PC-9 (cell line): ENCODE measurements at regions not wholly inside any gene's neighbourhood (a gene's known extent, or its start where the extent isn't known, plus 50 kb on each side); places are given as distances from the start of the nearest gene placed in this dataset.

Experiments used
- EZH2 ChIP-seq: fragments of 200-600 bp; sonication (generic); IDR thresholded peaks from 2 replicates; pipeline ENCODE4 v1.8.0; 2017; ENCODE audit warnings: antibody characterized with exemption, low read depth
- TF ChIP-seq, protein P1 (sequence below): fragments of 200-600 bp; sonication (generic); conservative IDR thresholded peaks from 2 replicates; pipeline ENCODE4 v1.6.1; 2017; ENCODE audit warnings: mixed run types, antibody characterized with exemption, mild to moderate bottlenecking, moderate library complexity

DNA sequence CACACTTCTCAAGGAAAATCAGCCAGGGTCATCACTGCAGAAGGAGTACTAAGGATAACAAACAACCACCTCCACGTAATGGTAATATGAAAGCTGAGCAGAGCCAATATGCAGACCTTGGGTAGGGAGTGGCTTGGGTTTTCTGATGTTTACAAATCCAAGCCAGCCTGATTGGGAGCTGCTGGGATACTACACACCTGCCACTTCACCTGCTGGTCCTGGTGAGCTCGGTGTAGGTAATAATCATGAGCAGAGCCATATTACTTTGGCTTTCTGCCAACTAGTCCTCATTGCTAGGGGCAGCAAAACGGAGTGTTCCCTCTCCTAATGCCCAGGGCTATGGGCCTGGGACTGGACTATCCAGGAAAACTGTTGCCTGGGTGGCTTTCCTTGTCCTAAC, 433.5 kb upstream of the PPP2R3A start:
- TF ChIP-seq, protein P1, sequence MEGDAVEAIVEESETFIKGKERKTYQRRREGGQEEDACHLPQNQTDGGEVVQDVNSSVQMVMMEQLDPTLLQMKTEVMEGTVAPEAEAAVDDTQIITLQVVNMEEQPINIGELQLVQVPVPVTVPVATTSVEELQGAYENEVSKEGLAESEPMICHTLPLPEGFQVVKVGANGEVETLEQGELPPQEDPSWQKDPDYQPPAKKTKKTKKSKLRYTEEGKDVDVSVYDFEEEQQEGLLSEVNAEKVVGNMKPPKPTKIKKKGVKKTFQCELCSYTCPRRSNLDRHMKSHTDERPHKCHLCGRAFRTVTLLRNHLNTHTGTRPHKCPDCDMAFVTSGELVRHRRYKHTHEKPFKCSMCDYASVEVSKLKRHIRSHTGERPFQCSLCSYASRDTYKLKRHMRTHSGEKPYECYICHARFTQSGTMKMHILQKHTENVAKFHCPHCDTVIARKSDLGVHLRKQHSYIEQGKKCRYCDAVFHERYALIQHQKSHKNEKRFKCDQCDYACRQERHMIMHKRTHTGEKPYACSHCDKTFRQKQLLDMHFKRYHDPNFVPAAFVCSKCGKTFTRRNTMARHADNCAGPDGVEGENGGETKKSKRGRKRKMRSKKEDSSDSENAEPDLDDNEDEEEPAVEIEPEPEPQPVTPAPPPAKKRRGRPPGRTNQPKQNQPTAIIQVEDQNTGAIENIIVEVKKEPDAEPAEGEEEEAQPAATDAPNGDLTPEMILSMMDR = no peak
- TF ChIP-seq EZH2 = no peak
